Esophagus muscularis mucosa (tissue), 4 donors: ENCODE measurements at regions not wholly inside any gene's neighbourhood (a gene's known extent, or its start where the extent isn't known, plus 50 kb on each side); places are given as distances from the start of the nearest gene placed in this dataset.

Experiments
- CTCF ChIP-seq, 3 experiments: fragments of 200-600 bp in 2 of 3; fragments of 450-650 bp in 1 of 3; sonication (generic) in 2 of 3; IDR thresholded peaks; one replicate each; pipeline ENCODE4 v1.5.1; 2017 to 2019; ENCODE audit warnings: antibody characterized with exemption in 3 of 3, mild to moderate bottlenecking in 2 of 3, moderate library complexity in 1 of 3
- EP300 ChIP-seq: sonication (generic); formaldehyde crosslinking; IDR thresholded peaks from one replicate; pipeline ENCODE4 v1.6.1; 2017; ENCODE audit warnings: antibody characterized with exemption
- POLR2A ChIP-seq: fragments of 450-650 bp; IDR thresholded peaks from one replicate; pipeline ENCODE4 v1.6.1; 2017; ENCODE audit warnings: antibody characterized with exemption, moderate library complexity, mild to moderate bottlenecking, low read depth

- TF ChIP-seq CTCF (IDR thresholded peaks at IDR 0.05) (no peak), POLR2A (no peak), EP300 (no peak)
These were observed 67.8 kb upstream of the NLK start for GRCh38 chr17:27974531-27975145.
